ENCODE measurements at regions not wholly inside any gene's neighbourhood (a gene's known extent, or its start where the extent isn't known, plus 50 kb on each side); places are given as distances from the start of the nearest gene placed in this dataset.

DNA sequence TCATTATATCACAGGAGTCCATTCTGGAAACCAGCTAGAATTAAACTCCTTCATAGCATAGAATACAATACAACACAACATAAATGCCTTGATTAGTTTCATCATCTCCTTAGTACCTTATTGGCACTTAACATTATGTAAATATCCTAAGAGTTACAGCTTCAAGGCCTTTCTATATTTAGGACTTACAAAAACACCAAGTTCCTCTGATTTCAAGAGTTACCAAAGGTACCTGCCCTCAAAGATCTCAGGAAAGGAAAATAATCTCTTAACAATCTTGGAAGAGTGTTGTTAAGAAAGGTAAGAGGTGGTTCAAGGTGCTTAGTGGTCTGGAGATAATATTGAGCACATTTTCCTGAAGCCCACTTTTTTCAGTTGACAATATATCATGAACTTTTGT is 477.7 kb downstream of the IGSF11 start:
- Histone ChIP-seq H3K79me1 (ENCODE audit: low read depth, low read length) (no peaks in the 10 kb centered on the region), H3K9me3 (replicated peaks in 1 of 2; ENCODE audit: control insufficient read depth in 2 of 2, insufficient read depth in 1 of 2, low read depth in 1 of 2, low read length in 2 of 2) (no peaks in the 10 kb centered on the region), H3K36me3 (replicated peaks in 1 of 2; ENCODE audit: control insufficient read depth in 2 of 2, insufficient read depth in 2 of 2, low read length in 2 of 2) (no peaks in the 10 kb centered on the region), H3K27me3 (ENCODE audit: control insufficient read depth in 3 of 3, insufficient read depth in 3 of 3, low read depth in 1 of 3, low read length in 3 of 3) (no peaks in the 10 kb centered on the region), H3K18ac (ENCODE audit: low read length) (no peak overlapping the region), H3K23ac (ENCODE audit: low read depth, low read length, poor library complexity) (no peak overlapping the region), H4K8ac (ENCODE audit: low read depth, low read length) (no peak overlapping the region), H2AFZ (ENCODE audit: low read length) (no peak overlapping the region), H3K4me3 (ENCODE audit: low read length in 2 of 2) (no peak overlapping the region), H3K4ac (ENCODE audit: low read length) (no peak overlapping the region), H3K14ac (ENCODE audit: low read length) (no peak overlapping the region), H3K4me1 (ENCODE audit: control insufficient read depth in 2 of 2, insufficient read depth in 1 of 2, low read depth in 1 of 2, low read length in 2 of 2) (no peaks in the 10 kb centered on the region), H2BK15ac (ENCODE audit: low read length) (no peak overlapping the region), H2AK5ac (ENCODE audit: low read depth, low read length) (no peak overlapping the region), H3K27ac (replicated peaks; ENCODE audit: low read length) (no peak overlapping the region), H4K91ac (ENCODE audit: low read depth, low read length, poor library complexity) (no peak overlapping the region), H3K4me2 (ENCODE audit: insufficient read depth, low read length, poor library complexity, severe bottlenecking) (no peak overlapping the region), H2BK12ac (ENCODE audit: low read length) (no peak overlapping the region), H3K9ac (ENCODE audit: low read depth, low read length, poor library complexity) (no peak overlapping the region), H2BK120ac (ENCODE audit: low read depth, low read length) (no peak overlapping the region), H2BK5ac (ENCODE audit: low read length) (no peak overlapping the region)
- DNase-seq (ENCODE audit: low spot score) = no peak

DNA sequence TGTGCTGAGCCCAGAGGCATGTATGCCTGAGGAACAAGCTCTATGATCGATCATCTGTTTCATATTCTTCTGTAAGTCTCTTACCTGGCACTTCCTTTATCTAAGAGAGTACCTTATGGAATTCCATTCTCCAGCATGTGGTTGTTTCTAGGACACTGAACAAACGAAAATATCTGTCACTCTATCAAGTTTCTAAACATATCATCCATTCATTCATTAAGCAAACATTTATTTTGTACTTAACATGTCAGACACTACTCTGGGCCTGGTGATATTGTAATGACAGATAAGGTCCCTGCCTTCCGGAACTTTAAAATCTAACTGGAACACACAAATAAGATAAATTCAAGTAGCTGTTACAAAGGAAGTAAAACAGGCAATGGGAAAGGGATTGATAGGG is 477.1 kb downstream of the IGSF11 start:
- Histone ChIP-seq H2BK120ac (ENCODE audit: low read depth, low read length) (no peak overlapping the region), H3K4me3 (ENCODE audit: low read length in 2 of 2) (no peak overlapping the region), H2AFZ (ENCODE audit: low read length) (no peak overlapping the region), H3K14ac (ENCODE audit: low read length) (no peak overlapping the region), H4K91ac (ENCODE audit: low read depth, low read length, poor library complexity) (no peak overlapping the region), H3K4me2 (ENCODE audit: insufficient read depth, low read length, poor library complexity, severe bottlenecking) (no peak overlapping the region), H3K9ac (ENCODE audit: low read depth, low read length, poor library complexity) (no peak overlapping the region), H3K18ac (ENCODE audit: low read length) (no peak overlapping the region), H3K79me1 (ENCODE audit: low read depth, low read length) (no peaks in the 10 kb centered on the region), H2AK5ac (ENCODE audit: low read depth, low read length) (no peak overlapping the region), H3K4ac (ENCODE audit: low read length) (no peak overlapping the region), H2BK15ac (ENCODE audit: low read length) (no peak overlapping the region), H2BK12ac (ENCODE audit: low read length) (no peak overlapping the region), H3K36me3 (replicated peaks in 1 of 2; ENCODE audit: control insufficient read depth in 2 of 2, insufficient read depth in 2 of 2, low read length in 2 of 2) (no peaks in the 10 kb centered on the region), H3K23ac (ENCODE audit: low read depth, low read length, poor library complexity) (no peak overlapping the region), H4K8ac (ENCODE audit: low read depth, low read length) (no peak overlapping the region), H2BK5ac (ENCODE audit: low read length) (no peak overlapping the region), H3K9me3 (replicated peaks in 1 of 2; ENCODE audit: control insufficient read depth in 2 of 2, insufficient read depth in 1 of 2, low read depth in 1 of 2, low read length in 2 of 2) (no peaks in the 10 kb centered on the region), H3K27me3 (ENCODE audit: control insufficient read depth in 3 of 3, insufficient read depth in 3 of 3, low read depth in 1 of 3, low read length in 3 of 3) (no peaks in the 10 kb centered on the region), H3K4me1 (ENCODE audit: control insufficient read depth in 2 of 2, insufficient read depth in 1 of 2, low read depth in 1 of 2, low read length in 2 of 2) (no peaks in the 10 kb centered on the region), H3K27ac (replicated peaks; ENCODE audit: low read length) (no peak overlapping the region)
- no peak for DNase-seq (ENCODE audit: low spot score)
- no CpG with 5 or more reads among the region's 3 CpGs for WGBS, 2 donors (ENCODE audit: extremely low coverage in 2 of 2, insufficient read length in 2 of 2, insufficient replicate concordance in 1 of 2)

- Histone ChIP-seq H2AFZ (ENCODE audit: low read length) (no peak overlapping the region), H4K91ac (ENCODE audit: low read depth, low read length, poor library complexity) (no peak overlapping the region), H2BK120ac (ENCODE audit: low read depth, low read length) (no peak overlapping the region), H2BK12ac (ENCODE audit: low read length) (no peak overlapping the region), H2AK5ac (ENCODE audit: low read depth, low read length) (no peak overlapping the region), H3K9ac (ENCODE audit: low read depth, low read length, poor library complexity) (no peak overlapping the region), H3K27ac (replicated peaks; ENCODE audit: low read length) (no peak overlapping the region), H3K18ac (ENCODE audit: low read length) (no peak overlapping the region), H3K36me3 (replicated peaks in 1 of 2; ENCODE audit: control insufficient read depth in 2 of 2, insufficient read depth in 2 of 2, low read length in 2 of 2) (no peaks in the 10 kb centered on the region), H3K4me2 (ENCODE audit: insufficient read depth, low read length, poor library complexity, severe bottlenecking) (no peak overlapping the region), H3K4me3 (ENCODE audit: low read length in 2 of 2) (no peak overlapping the region), H3K79me1 (ENCODE audit: low read depth, low read length) (no peaks in the 10 kb centered on the region), H2BK5ac (ENCODE audit: low read length) (no peak overlapping the region), H3K4ac (ENCODE audit: low read length) (no peak overlapping the region), H2BK15ac (ENCODE audit: low read length) (no peak overlapping the region), H3K27me3 (ENCODE audit: control insufficient read depth in 3 of 3, insufficient read depth in 3 of 3, low read depth in 1 of 3, low read length in 3 of 3) (no peaks in the 10 kb centered on the region), H3K14ac (ENCODE audit: low read length) (no peak overlapping the region), H3K9me3 (replicated peaks in 1 of 2; ENCODE audit: control insufficient read depth in 2 of 2, insufficient read depth in 1 of 2, low read depth in 1 of 2, low read length in 2 of 2) (no peaks in the 10 kb centered on the region), H4K8ac (ENCODE audit: low read depth, low read length) (no peak overlapping the region), H3K23ac (ENCODE audit: low read depth, low read length, poor library complexity) (no peak overlapping the region), H3K4me1 (ENCODE audit: control insufficient read depth in 2 of 2, insufficient read depth in 1 of 2, low read depth in 1 of 2, low read length in 2 of 2) (no peaks in the 10 kb centered on the region)
- no CpG with 5 or more reads among the region's 1 CpG for WGBS, 2 donors (ENCODE audit: extremely low coverage in 2 of 2, insufficient read length in 2 of 2, insufficient replicate concordance in 1 of 2)
- DNase-seq (ENCODE audit: low spot score) = no peak
Observed at GRCh38 chr3:118559286-118559685, 475.4 kb downstream of the IGSF11 start.

DNA sequence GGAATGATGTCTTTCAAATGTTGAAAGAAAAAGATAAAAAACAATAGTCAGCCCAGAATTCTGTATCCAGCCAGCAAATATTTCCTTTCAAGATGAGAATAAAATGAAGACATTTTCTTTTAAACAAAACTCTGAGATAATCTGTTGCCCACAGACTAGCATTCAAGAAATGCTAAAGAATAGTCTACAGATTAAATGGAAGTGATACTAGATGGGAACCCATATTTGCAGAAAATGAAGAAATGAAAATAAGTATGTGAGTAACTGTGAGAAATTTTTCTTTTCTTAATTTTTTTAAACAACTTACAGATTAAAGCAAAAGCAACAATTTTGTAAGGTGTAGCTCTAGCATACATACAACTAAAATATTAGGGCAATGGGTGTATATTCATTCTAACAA is 469.8 kb downstream of the IGSF11 start:
- no peak overlapping the region for H2AK5ac ChIP-seq (ENCODE audit: low read depth, low read length)
- no peak overlapping the region for H3K9ac ChIP-seq (ENCODE audit: low read depth, low read length, poor library complexity)
- H3K79me1 ChIP-seq (ENCODE audit: low read depth, low read length) = no peaks in the 10 kb centered on the region
- no peaks in the 10 kb centered on the region for H3K36me3 ChIP-seq (replicated peaks in 1 of 2; ENCODE audit: control insufficient read depth in 2 of 2, insufficient read depth in 2 of 2, low read length in 2 of 2)
- no peaks in the 10 kb centered on the region for H3K4me1 ChIP-seq (ENCODE audit: control insufficient read depth in 2 of 2, insufficient read depth in 1 of 2, low read depth in 1 of 2, low read length in 2 of 2)
- H3K27me3 ChIP-seq (ENCODE audit: control insufficient read depth in 3 of 3, insufficient read depth in 3 of 3, low read depth in 1 of 3, low read length in 3 of 3) = no peaks in the 10 kb centered on the region
- H4K8ac ChIP-seq (ENCODE audit: low read depth, low read length) = no peak overlapping the region
- no peak overlapping the region for H2AFZ ChIP-seq (ENCODE audit: low read length)
- no peak overlapping the region for H2BK120ac ChIP-seq (ENCODE audit: low read depth, low read length)
- no peak overlapping the region for H2BK15ac ChIP-seq (ENCODE audit: low read length)
- no peak overlapping the region for H2BK12ac ChIP-seq (ENCODE audit: low read length)
- H3K4me3 ChIP-seq (ENCODE audit: low read length in 2 of 2) = no peak overlapping the region
- no peaks in the 10 kb centered on the region for H3K9me3 ChIP-seq (replicated peaks in 1 of 2; ENCODE audit: control insufficient read depth in 2 of 2, insufficient read depth in 1 of 2, low read depth in 1 of 2, low read length in 2 of 2)
- no peak overlapping the region for H2BK5ac ChIP-seq (ENCODE audit: low read length)
- H4K91ac ChIP-seq (ENCODE audit: low read depth, low read length, poor library complexity) = no peak overlapping the region
- H3K27ac ChIP-seq (replicated peaks; ENCODE audit: low read length) = no peak overlapping the region
- H3K14ac ChIP-seq (ENCODE audit: low read length) = no peak overlapping the region
- no peak overlapping the region for H3K4me2 ChIP-seq (ENCODE audit: insufficient read depth, low read length, poor library complexity, severe bottlenecking)
- no peak for DNase-seq (ENCODE audit: low spot score)
- no peak overlapping the region for H3K23ac ChIP-seq (ENCODE audit: low read depth, low read length, poor library complexity)
- H3K18ac ChIP-seq (ENCODE audit: low read length) = no peak overlapping the region
- no peak overlapping the region for H3K4ac ChIP-seq (ENCODE audit: low read length)

Data from neuronal stem cell (in vitro differentiated cells).